Neural cell (in vitro differentiated cells): ENCODE measurements at regions not wholly inside any gene's neighbourhood (a gene's known extent, or its start where the extent isn't known, plus 50 kb on each side); places are given as distances from the start of the nearest gene placed in this dataset.

ENCODE experiments used
- EP300 ChIP-seq: fragments of 450-650 bp; conservative IDR thresholded peaks from 2 replicates; pipeline ENCODE4 v1.6.1; 2014; ENCODE audit warnings: antibody characterized with exemption, mild to moderate bottlenecking, moderate library complexity; ENCODE audit not compliant: poor library complexity, severe bottlenecking
- EZH2 ChIP-seq: fragments of 200-600, 300-800 bp; shearing (Covaris generic), sonication (generic); IDR thresholded peaks from 2 replicates; pipeline ENCODE4 v1.6.1; 2014; ENCODE audit warnings: antibody characterized with exemption, low read length, borderline replicate concordance, mild to moderate bottlenecking; ENCODE audit not compliant: insufficient read depth, poor library complexity, severe bottlenecking
- POLR2AphosphoS5 ChIP-seq: IDR thresholded peaks from 2 replicates; pipeline ENCODE4 v1.6.1; 2012
- RAD21 ChIP-seq: fragments of 450-650 bp; conservative IDR thresholded peaks from 2 replicates; pipeline ENCODE4 v1.6.1; 2014; ENCODE audit warnings: antibody characterized with exemption, mild to moderate bottlenecking, moderate library complexity
- SMC3 ChIP-seq: fragments of 450-650 bp; conservative IDR thresholded peaks from 2 replicates; pipeline ENCODE4 v1.6.1; 2014; ENCODE audit warnings: antibody characterized with exemption, mild to moderate bottlenecking, moderate library complexity; ENCODE audit not compliant: poor library complexity
- TAF1 ChIP-seq: IDR thresholded peaks from 2 replicates; pipeline ENCODE4 v1.6.1; 2012; ENCODE audit warnings: low read depth
- TF ChIP-seq, protein P1 (sequence below): fragments of 450-650 bp; IDR thresholded peaks from 2 replicates; pipeline ENCODE4 v1.5.1; 2014; ENCODE audit warnings: antibody characterized with exemption, mild to moderate bottlenecking, moderate library complexity; ENCODE audit not compliant: poor library complexity, severe bottlenecking
- TF ChIP-seq, protein P2 (sequence below): IDR thresholded peaks from 2 replicates; pipeline ENCODE4 v1.6.1; 2012; ENCODE audit warnings: borderline replicate concordance

DNA sequence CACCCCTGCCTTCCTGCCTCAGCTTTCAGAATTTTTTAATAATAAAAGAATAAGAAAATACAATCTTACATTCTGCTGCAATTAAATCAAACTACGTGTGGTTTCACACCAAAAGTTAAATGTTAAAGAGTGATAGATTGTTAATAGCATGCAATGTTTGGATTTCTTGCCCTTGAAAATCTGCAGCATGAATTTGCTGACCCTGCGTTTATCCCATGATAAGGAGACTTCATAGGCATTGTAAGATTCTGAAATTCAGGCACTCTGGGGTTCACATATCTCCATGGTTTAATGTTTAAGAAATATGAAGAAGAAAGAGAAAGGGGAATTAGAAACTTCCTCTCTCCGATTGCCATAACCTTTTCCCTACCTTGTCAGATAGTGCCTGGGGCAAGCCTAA is 1616.2 kb upstream of the B3GALT2 start:
- TF ChIP-seq, protein P1, sequence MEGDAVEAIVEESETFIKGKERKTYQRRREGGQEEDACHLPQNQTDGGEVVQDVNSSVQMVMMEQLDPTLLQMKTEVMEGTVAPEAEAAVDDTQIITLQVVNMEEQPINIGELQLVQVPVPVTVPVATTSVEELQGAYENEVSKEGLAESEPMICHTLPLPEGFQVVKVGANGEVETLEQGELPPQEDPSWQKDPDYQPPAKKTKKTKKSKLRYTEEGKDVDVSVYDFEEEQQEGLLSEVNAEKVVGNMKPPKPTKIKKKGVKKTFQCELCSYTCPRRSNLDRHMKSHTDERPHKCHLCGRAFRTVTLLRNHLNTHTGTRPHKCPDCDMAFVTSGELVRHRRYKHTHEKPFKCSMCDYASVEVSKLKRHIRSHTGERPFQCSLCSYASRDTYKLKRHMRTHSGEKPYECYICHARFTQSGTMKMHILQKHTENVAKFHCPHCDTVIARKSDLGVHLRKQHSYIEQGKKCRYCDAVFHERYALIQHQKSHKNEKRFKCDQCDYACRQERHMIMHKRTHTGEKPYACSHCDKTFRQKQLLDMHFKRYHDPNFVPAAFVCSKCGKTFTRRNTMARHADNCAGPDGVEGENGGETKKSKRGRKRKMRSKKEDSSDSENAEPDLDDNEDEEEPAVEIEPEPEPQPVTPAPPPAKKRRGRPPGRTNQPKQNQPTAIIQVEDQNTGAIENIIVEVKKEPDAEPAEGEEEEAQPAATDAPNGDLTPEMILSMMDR: no peak
- TF ChIP-seq, protein P2, sequence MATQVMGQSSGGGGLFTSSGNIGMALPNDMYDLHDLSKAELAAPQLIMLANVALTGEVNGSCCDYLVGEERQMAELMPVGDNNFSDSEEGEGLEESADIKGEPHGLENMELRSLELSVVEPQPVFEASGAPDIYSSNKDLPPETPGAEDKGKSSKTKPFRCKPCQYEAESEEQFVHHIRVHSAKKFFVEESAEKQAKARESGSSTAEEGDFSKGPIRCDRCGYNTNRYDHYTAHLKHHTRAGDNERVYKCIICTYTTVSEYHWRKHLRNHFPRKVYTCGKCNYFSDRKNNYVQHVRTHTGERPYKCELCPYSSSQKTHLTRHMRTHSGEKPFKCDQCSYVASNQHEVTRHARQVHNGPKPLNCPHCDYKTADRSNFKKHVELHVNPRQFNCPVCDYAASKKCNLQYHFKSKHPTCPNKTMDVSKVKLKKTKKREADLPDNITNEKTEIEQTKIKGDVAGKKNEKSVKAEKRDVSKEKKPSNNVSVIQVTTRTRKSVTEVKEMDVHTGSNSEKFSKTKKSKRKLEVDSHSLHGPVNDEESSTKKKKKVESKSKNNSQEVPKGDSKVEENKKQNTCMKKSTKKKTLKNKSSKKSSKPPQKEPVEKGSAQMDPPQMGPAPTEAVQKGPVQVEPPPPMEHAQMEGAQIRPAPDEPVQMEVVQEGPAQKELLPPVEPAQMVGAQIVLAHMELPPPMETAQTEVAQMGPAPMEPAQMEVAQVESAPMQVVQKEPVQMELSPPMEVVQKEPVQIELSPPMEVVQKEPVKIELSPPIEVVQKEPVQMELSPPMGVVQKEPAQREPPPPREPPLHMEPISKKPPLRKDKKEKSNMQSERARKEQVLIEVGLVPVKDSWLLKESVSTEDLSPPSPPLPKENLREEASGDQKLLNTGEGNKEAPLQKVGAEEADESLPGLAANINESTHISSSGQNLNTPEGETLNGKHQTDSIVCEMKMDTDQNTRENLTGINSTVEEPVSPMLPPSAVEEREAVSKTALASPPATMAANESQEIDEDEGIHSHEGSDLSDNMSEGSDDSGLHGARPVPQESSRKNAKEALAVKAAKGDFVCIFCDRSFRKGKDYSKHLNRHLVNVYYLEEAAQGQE: no peak
- TF ChIP-seq EZH2 (no peak), POLR2AphosphoS5 (no peak), TAF1 (no peak), RAD21 (no peak), EP300 (no peak), SMC3 (no peak)
